B cell (primary cell): ENCODE measurements at regions not wholly inside any gene's neighbourhood (a gene's known extent, or its start where the extent isn't known, plus 50 kb on each side); places are given as distances from the start of the nearest gene placed in this dataset.

Experiments used
- ATAC-seq: fragments of 200-7000 bp; cut with Tn5 transposase; one replicate; pipeline ENCODE4 v1.10.0; 2021; ENCODE audit warnings: low read depth, mild to moderate bottlenecking, moderate number of reproducible peaks, moderate library complexity
- CTCF ChIA-PET: fragments of 350-600 bp; sonication (Branson Sonifier 250); formaldehyde crosslinking; loops from one replicate; lab custom pipeline; 2021; ENCODE audit warnings: antibody characterized with exemption, inconsistent platforms; lab: Charles Lee
- POLR2A ChIA-PET: fragments of 350-600 bp; sonication (Branson Sonifier 250); formaldehyde crosslinking; loops from one replicate; lab custom pipeline; 2021; ENCODE audit warnings: antibody characterized with exemption; lab: Charles Lee
- DNase-seq: peaks from one replicate; pipeline ENCODE4 v3.0.0; 2013
- H2AFZ ChIP-seq: 2 replicates; pipeline ENCODE4 v1.6.1; 2012; ENCODE audit warnings: mild to moderate bottlenecking, low read depth, low read length; ENCODE audit not compliant: insufficient read depth, poor library complexity, severe bottlenecking
- H3K27ac ChIP-seq, 2 donors: 1 replicate in 1 of 2; 2 replicates in 1 of 2; pipeline ENCODE4 v1.5.1; 2012 to 2013; ENCODE audit warnings: low read length in 2 of 2, mild to moderate bottlenecking in 2 of 2, moderate library complexity in 1 of 2
- H3K27me3 ChIP-seq, 4 experiments: fragments of 200-600 bp in 1 of 4; sonication (generic) in 1 of 4; replicated peaks in 1 of 4; 1 replicate in 2 of 4; 2 replicates in 2 of 4; pipeline versions ENCODE4 v1.6.1 to v1.7.0; 2013 to 2016; ENCODE audit warnings: low read length in 3 of 4, mild to moderate bottlenecking in 2 of 4, mixed read lengths in 1 of 4, moderate library complexity in 1 of 4; ENCODE audit not compliant: insufficient read depth in 4 of 4, control insufficient read depth in 3 of 4; ENCODE audit errors: control extremely low read depth in 1 of 4
- H3K36me3 ChIP-seq, 2 experiments: replicated peaks in 1 of 2; 1 replicate in 1 of 2; 2 replicates in 1 of 2; pipeline versions ENCODE4 v1.6.1 to v1.7.1; 2013; ENCODE audit warnings: low read length in 1 of 2; ENCODE audit not compliant: insufficient read depth in 2 of 2, control insufficient read depth in 1 of 2; ENCODE audit errors: control extremely low read depth in 1 of 2, extremely low read depth in 1 of 2
- H3K4me1 ChIP-seq, 2 donors: fragments of 200-600 bp in 1 of 2; sonication (generic) in 1 of 2; 1 replicate in 1 of 2; 2 replicates in 1 of 2; pipeline versions ENCODE4 v1.5.1 to v1.6.1; 2013 to 2017; ENCODE audit warnings: low read length in 2 of 2; ENCODE audit not compliant: control insufficient read depth in 2 of 2, insufficient read depth in 2 of 2
- H3K4me2 ChIP-seq: replicated peaks from 2 replicates; pipeline ENCODE3; 2012; ENCODE audit warnings: mild to moderate bottlenecking, low read depth, low read length; ENCODE audit not compliant: poor library complexity, severe bottlenecking
- H3K4me3 ChIP-seq, 5 experiments: fragments of 200-600 bp in 1 of 5; sonication (generic) in 1 of 5; 1 replicate in 3 of 5; 2 replicates in 2 of 5; pipeline versions ENCODE4 v1.5.1 to v1.7.0; 2011 to 2016; ENCODE audit warnings: low read length in 4 of 5, mild to moderate bottlenecking in 4 of 5, low read depth in 2 of 5, control low read depth in 1 of 5, moderate library complexity in 1 of 5; ENCODE audit not compliant: insufficient read depth in 1 of 5; ENCODE audit errors: control extremely low read depth in 1 of 5, extremely low read depth in 1 of 5
- H3K79me2 ChIP-seq: fragments of 200-600 bp; sonication (generic); one replicate; pipeline ENCODE4 v1.6.0; 2016; ENCODE audit warnings: low read length; ENCODE audit not compliant: control insufficient read depth, insufficient read depth
- H3K9ac ChIP-seq: fragments of 200-600 bp; sonication (generic); 2 replicates; pipeline ENCODE4 v1.6.1; 2017; ENCODE audit warnings: mild to moderate bottlenecking, low read length, moderate library complexity
- H3K9me3 ChIP-seq, 3 donors: one replicate each; pipeline versions ENCODE4 v1.6.1 to v1.7.1; 2013; ENCODE audit warnings: low read length in 2 of 3; ENCODE audit not compliant: control insufficient read depth in 2 of 3, insufficient read depth in 1 of 3; ENCODE audit errors: control extremely low read depth in 1 of 3
- H4K20me1 ChIP-seq: 2 replicates; pipeline ENCODE4 v1.6.0; 2012; ENCODE audit warnings: mild to moderate bottlenecking, low read length; ENCODE audit not compliant: insufficient read depth, control insufficient read depth, poor library complexity, severe bottlenecking
- H3K27ac Mint-ChIP-seq: one replicate; pipeline ENCODE4 v1.8.0; 2021; ENCODE audit warnings: mixed read lengths
- H3K27me3 Mint-ChIP-seq: one replicate; pipeline ENCODE4 v1.8.0; 2021; ENCODE audit warnings: mixed read lengths
- H3K4me1 Mint-ChIP-seq: one replicate; pipeline ENCODE4 v1.8.0; 2021; ENCODE audit warnings: mixed read lengths
- H3K4me3 Mint-ChIP-seq: one replicate; pipeline ENCODE4 v1.8.0; 2021; ENCODE audit warnings: mixed read lengths
- H3K9me3 Mint-ChIP-seq: one replicate; pipeline ENCODE4 v1.8.0; 2022; ENCODE audit warnings: mixed read lengths; ENCODE audit not compliant: insufficient read depth
- CTCF ChIP-seq: fragments of 200-600 bp; IDR thresholded peaks from one replicate; pipeline ENCODE4 v1.8.0; 2022; ENCODE audit warnings: antibody characterized with exemption, mild to moderate bottlenecking
- EZH2 ChIP-seq: IDR thresholded peaks from 2 replicates; pipeline ENCODE4 v1.6.1; 2012; ENCODE audit warnings: borderline replicate concordance, low read depth, mild to moderate bottlenecking, moderate library complexity, low read length; ENCODE audit not compliant: insufficient read depth, poor library complexity, severe bottlenecking
- WGBS: methylation state at CpG from one replicate; pipeline ENCODE4 v1.1.5; 2013; ENCODE audit warnings: missing lambda C conversion rate; ENCODE audit not compliant: insufficient coverage; 5-methylcytosine and 5-hydroxymethylcytosine counted together
- intact Hi-C: fragments of 100-400 bp; cut with micrococcal nuclease; formaldehyde crosslinking; loops from one replicate; pipeline ENCODE4 v1.10.0; 2022

GRCh38 chr3:144963810-144964209 is 992.2 kb downstream of the DIPK2A start:
- Histone ChIP-seq H3K79me2 (no peaks in the 10 kb centered on the region), H3K9me3 (no peaks in the 10 kb centered on the region), H3K36me3 (no peaks in the 10 kb centered on the region), H2AFZ (no peak overlapping the region), H4K20me1 (no peaks in the 10 kb centered on the region), H3K4me1 (no peaks in the 10 kb centered on the region), H3K4me2 (no peak overlapping the region), H3K27ac (no peak overlapping the region), H3K27me3 (no peaks in the 10 kb centered on the region), H3K9ac (no peak overlapping the region), H3K4me3 (no peak overlapping the region)
- ATAC-seq = no peak
- Mint-ChIP-seq H3K4me3 (no peak overlapping the region), H3K27me3 (no peaks in the 10 kb centered on the region), H3K27ac (no peak overlapping the region), H3K4me1 (no peaks in the 10 kb centered on the region), H3K9me3 (no peaks in the 10 kb centered on the region)
- intact Hi-C loops = no loop called here
- DNase-seq = no peak
- ChIA-PET POLR2A (no interaction called here), CTCF (no interaction called here)
- TF ChIP-seq EZH2 (no peak), CTCF (no peak)

GRCh38 chr3:144966560-144966959 is 994.9 kb downstream of the DIPK2A start:
- no peak for ATAC-seq
- H3K9me3 ChIP-seq = no peaks in the 10 kb centered on the region
- Mint-ChIP-seq H3K9me3 (no peaks in the 10 kb centered on the region), H3K27me3 (no peaks in the 10 kb centered on the region), H3K27ac (no peak overlapping the region), H3K4me1 (no peaks in the 10 kb centered on the region), H3K4me3 (no peak overlapping the region)
- H3K27me3 ChIP-seq = no peaks in the 10 kb centered on the region
- ChIA-PET POLR2A (no interaction called here), CTCF (no interaction called here)
- TF ChIP-seq CTCF = no peak
- TF ChIP-seq EZH2 = no peak
- H3K4me3 ChIP-seq = no peak overlapping the region
- no peaks in the 10 kb centered on the region for H3K36me3 ChIP-seq
- WGBS = no CpG with 5 or more reads among the region's 2 CpGs
- no peak overlapping the region for H3K9ac ChIP-seq
- H3K79me2 ChIP-seq = no peaks in the 10 kb centered on the region
- no peaks in the 10 kb centered on the region for H3K4me1 ChIP-seq
- H4K20me1 ChIP-seq = no peaks in the 10 kb centered on the region
- no peak overlapping the region for H2AFZ ChIP-seq
- no peak for DNase-seq
- no peak overlapping the region for H3K27ac ChIP-seq
- intact Hi-C loops = no loop called here
- H3K4me2 ChIP-seq = no peak overlapping the region
